Vagina (tissue), 2 donors: ENCODE measurements at regions not wholly inside any gene's neighbourhood (a gene's known extent, or its start where the extent isn't known, plus 50 kb on each side); places are given as distances from the start of the nearest gene placed in this dataset.

Source experiments
- POLR2A ChIP-seq, 2 donors: fragments of 450-650 bp; IDR thresholded peaks; one replicate each; pipeline ENCODE4 v1.6.1; 2017; ENCODE audit warnings: antibody characterized with exemption in 2 of 2, mild to moderate bottlenecking in 2 of 2, moderate library complexity in 2 of 2
- POLR2AphosphoS5 ChIP-seq, 2 donors: sonication (generic); formaldehyde crosslinking; IDR thresholded peaks; one replicate each; pipeline ENCODE4 v1.9.0; 2017; ENCODE audit warnings: antibody characterized with exemption in 2 of 2, mild to moderate bottlenecking in 2 of 2, low read depth in 1 of 2; ENCODE audit not compliant: insufficient read depth in 1 of 2
- TF ChIP-seq, protein P1 (sequence below), 3 experiments: fragments of 450-650 bp in 2 of 3; fragments of 200-600 bp in 1 of 3; sonication (generic) in 1 of 3; IDR thresholded peaks; one replicate each; pipeline ENCODE4 v1.5.1; 2017 to 2019; ENCODE audit warnings: antibody characterized with exemption in 3 of 3, mild to moderate bottlenecking in 2 of 3, moderate library complexity in 2 of 3

DNA sequence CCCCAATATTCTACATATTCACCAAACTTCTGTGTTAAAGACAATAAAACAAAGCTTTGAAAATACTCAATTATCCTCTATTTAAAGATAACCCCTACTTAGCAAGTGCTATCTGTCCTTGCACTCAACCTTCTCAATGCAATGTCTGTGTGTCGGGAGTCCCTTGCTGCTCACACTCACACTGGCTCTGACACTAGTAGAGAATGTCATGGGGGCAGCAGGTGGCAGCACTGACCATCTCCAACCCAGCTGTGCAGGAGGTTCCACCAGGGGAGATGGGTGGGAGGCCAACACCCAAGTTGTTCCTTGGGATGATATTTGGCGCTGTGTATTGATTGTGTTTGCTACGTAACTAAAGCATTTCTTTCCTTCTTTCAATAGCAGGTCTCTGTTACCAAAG lies 59.4 kb upstream of the SIMC1 start:
- TF ChIP-seq, protein P1, sequence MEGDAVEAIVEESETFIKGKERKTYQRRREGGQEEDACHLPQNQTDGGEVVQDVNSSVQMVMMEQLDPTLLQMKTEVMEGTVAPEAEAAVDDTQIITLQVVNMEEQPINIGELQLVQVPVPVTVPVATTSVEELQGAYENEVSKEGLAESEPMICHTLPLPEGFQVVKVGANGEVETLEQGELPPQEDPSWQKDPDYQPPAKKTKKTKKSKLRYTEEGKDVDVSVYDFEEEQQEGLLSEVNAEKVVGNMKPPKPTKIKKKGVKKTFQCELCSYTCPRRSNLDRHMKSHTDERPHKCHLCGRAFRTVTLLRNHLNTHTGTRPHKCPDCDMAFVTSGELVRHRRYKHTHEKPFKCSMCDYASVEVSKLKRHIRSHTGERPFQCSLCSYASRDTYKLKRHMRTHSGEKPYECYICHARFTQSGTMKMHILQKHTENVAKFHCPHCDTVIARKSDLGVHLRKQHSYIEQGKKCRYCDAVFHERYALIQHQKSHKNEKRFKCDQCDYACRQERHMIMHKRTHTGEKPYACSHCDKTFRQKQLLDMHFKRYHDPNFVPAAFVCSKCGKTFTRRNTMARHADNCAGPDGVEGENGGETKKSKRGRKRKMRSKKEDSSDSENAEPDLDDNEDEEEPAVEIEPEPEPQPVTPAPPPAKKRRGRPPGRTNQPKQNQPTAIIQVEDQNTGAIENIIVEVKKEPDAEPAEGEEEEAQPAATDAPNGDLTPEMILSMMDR (IDR thresholded peaks at IDR 0.05), result no peak
- TF ChIP-seq POLR2A (IDR thresholded peaks at IDR 0.05) (no peak), POLR2AphosphoS5 (IDR thresholded peaks at IDR 0.05; ENCODE audit: insufficient read depth in 1 of 2, low read depth in 1 of 2) (no peak)
